ENCODE measurements at regions not wholly inside any gene's neighbourhood (a gene's known extent, or its start where the extent isn't known, plus 50 kb on each side); places are given as distances from the start of the nearest gene placed in this dataset.

DNA sequence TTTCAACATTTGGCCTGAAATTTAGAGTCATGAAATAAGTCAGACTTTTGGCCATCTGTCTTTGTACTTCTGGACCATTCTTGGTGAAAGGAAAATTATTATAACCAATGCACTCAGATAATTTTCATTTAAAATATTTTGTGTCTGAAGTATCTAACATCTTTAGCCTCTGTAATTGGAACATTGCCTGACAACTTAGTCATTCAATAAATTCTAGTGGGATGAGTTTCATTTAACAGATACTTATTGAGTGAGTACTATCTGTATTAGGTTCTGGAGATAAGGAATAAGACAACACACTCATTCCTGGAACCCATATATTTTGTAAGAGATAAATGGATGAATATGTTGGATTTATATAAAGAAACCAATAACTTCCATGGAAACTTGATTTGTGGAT lies 536.0 kb downstream of the BCKDHB start:
- no peak for TF ChIP-seq CTCF (IDR thresholded peaks at IDR 0.05)
- TF ChIP-seq ZNF416 (CRISPR knock-in tag; IDR thresholded peaks at IDR 0.05) = no peak
- no peak for TF ChIP-seq USF2 (CRISPR knock-in tag; IDR thresholded peaks at IDR 0.05)
- TF ChIP-seq, protein P1, sequence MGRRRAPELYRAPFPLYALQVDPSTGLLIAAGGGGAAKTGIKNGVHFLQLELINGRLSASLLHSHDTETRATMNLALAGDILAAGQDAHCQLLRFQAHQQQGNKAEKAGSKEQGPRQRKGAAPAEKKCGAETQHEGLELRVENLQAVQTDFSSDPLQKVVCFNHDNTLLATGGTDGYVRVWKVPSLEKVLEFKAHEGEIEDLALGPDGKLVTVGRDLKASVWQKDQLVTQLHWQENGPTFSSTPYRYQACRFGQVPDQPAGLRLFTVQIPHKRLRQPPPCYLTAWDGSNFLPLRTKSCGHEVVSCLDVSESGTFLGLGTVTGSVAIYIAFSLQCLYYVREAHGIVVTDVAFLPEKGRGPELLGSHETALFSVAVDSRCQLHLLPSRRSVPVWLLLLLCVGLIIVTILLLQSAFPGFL (CRISPR knock-in tag; IDR thresholded peaks at IDR 0.05; ENCODE audit: borderline replicate concordance) = no peak
- no peak for TF ChIP-seq PRDM15 (CRISPR knock-in tag; IDR thresholded peaks at IDR 0.05)
- TF ChIP-seq, protein P2, sequence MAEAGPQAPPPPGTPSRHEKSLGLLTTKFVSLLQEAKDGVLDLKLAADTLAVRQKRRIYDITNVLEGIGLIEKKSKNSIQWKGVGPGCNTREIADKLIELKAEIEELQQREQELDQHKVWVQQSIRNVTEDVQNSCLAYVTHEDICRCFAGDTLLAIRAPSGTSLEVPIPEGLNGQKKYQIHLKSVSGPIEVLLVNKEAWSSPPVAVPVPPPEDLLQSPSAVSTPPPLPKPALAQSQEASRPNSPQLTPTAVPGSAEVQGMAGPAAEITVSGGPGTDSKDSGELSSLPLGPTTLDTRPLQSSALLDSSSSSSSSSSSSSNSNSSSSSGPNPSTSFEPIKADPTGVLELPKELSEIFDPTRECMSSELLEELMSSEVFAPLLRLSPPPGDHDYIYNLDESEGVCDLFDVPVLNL (CRISPR knock-in tag; IDR thresholded peaks at IDR 0.05; ENCODE audit: borderline replicate concordance, low read depth) = no peak
- no peak for TF ChIP-seq TEAD4 (CRISPR knock-in tag; IDR thresholded peaks at IDR 0.05)
- TF ChIP-seq ELF4 (CRISPR knock-in tag; IDR thresholded peaks at IDR 0.05; ENCODE audit: low read depth) = no peak
- TF ChIP-seq ESRRA (CRISPR knock-in tag; IDR thresholded peaks at IDR 0.05; ENCODE audit: borderline replicate concordance) = no peak
- TF ChIP-seq ZNF281 (CRISPR knock-in tag; IDR thresholded peaks at IDR 0.05) = no peak
- TF ChIP-seq AFF4 (CRISPR knock-in tag; IDR thresholded peaks at IDR 0.05; ENCODE audit: borderline replicate concordance) = no peak
- TF ChIP-seq IRF2 (CRISPR knock-in tag; IDR thresholded peaks at IDR 0.05; ENCODE audit: borderline replicate concordance, low read depth) = no peak

Measured in WTC11 (cell line).